GM12872 (cell line): ENCODE measurements at regions not wholly inside any gene's neighbourhood (a gene's known extent, or its start where the extent isn't known, plus 50 kb on each side); places are given as distances from the start of the nearest gene placed in this dataset.

Source experiments
- TF ChIP-seq, protein P1 (sequence below): IDR thresholded peaks from 3 replicates; pipeline ENCODE4 v1.5.1; 2011; ENCODE audit warnings: low read depth, mild to moderate bottlenecking, low read length, moderate library complexity; ENCODE audit not compliant: insufficient read depth

DNA sequence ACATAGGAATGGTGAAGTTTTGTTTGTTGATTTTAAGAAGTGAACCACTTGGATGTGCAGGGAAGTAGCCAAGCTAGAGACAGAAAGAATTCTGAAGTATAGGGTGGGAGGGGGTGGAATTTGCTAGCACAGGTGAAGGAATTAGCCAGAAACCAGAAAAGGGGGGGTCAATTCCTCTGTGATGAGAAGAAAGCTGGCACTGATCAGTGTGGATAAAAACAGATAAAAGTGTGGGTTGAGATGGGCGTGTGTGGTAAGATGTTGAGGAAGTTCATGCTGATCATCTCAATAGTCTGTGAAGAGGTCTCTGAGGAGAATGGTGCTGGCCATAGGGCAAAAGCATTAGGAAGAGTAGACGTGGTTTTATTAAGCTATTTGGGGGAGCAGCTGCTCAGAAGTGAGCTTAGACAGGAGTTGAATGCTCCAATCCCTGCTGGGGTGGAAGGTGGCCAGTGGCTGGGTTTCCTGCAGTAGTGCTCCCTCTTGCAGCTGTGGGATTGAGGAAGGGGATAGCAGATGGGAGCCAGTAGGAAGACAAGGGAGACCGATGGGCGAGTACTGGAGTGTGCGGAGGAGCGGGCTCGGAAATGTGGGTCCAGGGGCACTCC lies 88.7 kb upstream of the ELL2 start:
- TF ChIP-seq, protein P1, sequence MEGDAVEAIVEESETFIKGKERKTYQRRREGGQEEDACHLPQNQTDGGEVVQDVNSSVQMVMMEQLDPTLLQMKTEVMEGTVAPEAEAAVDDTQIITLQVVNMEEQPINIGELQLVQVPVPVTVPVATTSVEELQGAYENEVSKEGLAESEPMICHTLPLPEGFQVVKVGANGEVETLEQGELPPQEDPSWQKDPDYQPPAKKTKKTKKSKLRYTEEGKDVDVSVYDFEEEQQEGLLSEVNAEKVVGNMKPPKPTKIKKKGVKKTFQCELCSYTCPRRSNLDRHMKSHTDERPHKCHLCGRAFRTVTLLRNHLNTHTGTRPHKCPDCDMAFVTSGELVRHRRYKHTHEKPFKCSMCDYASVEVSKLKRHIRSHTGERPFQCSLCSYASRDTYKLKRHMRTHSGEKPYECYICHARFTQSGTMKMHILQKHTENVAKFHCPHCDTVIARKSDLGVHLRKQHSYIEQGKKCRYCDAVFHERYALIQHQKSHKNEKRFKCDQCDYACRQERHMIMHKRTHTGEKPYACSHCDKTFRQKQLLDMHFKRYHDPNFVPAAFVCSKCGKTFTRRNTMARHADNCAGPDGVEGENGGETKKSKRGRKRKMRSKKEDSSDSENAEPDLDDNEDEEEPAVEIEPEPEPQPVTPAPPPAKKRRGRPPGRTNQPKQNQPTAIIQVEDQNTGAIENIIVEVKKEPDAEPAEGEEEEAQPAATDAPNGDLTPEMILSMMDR = no peak

DNA sequence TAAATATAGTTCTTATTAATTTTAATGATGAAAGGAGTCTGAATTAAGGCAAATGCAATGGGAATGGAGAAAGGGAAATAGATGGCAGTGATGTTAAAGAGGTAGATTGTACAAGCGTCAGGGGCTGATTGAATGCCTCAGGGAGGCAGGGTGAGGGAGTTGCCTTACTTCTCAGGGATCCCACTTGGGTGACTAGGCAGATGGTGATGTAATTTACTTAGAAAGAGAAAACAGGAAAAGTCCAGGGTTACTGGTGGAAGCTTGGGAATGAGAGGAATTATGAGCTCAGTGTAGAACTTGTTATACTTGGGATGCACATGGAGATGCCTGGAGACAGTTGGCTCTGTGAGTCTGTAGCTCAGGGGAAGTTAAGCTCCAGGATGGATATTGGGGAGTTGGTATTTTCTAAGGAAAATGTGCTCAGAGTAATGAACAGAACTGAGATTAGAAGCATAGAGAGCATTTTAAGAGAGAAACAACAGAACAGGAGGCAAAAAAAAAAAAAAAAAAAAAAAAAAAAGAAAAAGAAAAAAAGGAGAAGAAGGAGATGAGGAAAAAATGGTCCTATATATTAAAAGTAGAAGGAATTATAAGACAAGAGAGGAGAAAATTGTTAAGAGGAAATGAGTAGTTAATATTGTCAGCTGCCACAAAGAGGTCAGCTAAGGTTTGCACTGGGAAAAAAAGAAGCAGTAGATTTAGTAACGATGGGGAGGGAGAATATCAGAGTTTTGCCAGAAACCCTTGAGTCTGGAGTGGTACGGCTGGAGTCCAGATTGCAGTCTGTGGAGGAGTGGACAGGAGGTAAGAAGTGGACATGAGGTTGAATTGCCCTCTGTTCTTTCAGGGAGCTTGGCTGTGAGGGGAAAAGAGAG lies 88.0 kb upstream of the ELL2 start:
- TF ChIP-seq, protein P1 = no peak

DNA sequence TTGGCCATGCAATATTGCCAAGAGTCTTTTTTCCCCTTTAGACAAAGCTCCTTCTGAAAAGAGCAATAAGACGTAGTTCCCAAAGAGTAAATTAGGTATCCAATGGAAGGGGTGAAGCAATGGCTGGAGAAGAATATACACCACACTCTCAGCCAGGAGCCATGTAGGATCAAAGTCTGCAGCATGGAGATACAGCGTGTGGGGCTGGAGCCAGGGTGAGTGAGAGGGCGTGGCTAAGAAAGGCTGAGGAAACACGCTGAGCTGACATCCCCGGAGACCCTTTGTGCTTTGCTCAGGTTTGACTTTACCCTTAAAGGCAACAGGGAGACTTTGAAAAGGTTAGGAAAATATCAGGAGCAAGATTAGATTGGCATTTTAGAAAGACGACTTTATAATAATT lies 87.1 kb upstream of the ELL2 start:
- TF ChIP-seq, protein P1 = no peak

DNA sequence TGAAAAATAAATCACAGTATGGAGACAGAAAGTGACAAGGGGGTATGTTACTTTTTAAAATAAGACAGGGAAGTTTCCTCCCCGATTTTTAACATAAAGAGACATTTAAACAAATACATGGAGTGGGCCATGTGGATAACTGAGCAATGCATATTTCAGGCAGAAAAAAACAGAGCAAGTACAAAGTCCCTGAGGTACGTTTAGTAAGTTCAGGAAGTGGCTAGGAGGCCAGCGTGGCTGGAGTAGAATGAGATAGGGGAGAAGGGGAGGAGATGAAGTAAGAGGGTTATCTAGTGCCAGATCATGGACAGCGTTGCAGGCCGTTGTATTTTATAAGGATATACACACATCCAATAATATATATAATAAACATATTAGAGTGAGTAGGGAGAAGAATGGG lies 84.2 kb upstream of the ELL2 start:
- TF ChIP-seq, protein P1 = no peak

DNA sequence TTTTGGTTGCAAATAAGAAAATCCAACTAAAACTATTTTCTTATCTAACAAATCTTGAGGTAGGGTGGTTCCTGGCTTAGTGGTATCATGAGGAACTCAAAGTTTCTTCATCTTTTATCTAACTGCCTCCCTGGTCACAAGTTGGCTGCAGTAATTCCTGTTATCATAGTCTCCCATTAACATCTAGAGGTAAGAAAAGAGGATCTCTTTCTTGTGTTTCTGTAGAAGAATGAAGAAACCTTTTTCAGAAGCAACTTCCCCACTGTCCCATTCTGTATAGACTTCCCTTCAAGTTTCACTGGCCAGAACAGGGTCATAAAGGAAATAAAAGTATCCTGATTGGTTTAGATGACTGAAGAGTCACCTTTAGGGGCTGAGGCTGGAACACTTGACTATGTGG lies 81.8 kb upstream of the ELL2 start:
- TF ChIP-seq, protein P1 = no peak

DNA sequence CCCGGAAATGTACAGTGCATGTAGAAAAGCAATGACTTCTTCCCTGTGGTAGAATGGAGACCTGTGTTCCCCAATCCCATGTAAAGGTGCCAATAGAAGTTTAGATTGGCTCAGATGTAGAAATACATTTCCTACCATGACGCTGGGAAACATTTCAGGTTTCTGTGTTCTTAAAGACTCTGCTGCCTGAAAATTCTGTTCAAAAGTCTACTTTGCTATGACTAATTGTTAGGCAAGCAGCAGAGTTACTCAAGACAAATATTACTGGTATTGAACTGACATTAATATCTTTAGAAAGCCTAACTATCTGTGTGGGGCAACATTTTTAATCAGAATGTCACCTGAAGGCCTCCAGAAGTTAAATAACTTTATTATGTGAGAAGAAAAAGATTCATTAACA lies 75.5 kb upstream of the ELL2 start:
- TF ChIP-seq, protein P1 = no peak

DNA sequence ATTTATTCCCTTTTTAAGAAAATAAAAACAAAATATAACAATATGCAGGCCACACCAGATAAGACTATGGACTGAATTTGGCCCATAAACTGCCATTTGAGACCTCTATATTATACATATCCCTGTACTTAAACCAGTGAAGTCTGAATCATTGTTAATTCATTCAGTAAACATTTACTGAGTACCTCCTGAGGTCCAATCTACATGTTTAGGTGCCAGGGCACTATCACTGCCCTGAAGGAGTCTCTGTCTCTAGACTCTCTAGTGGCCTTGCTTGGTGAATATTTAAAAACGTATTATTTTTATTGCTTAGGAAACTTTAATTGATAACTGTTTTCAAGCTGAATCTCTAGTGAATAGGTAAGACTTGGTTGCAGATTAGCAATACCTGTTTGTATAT lies 74.7 kb upstream of the ELL2 start:
- TF ChIP-seq, protein P1 = no peak
